Suprapubic skin (tissue), 4 donors: ENCODE measurements at regions not wholly inside any gene's neighbourhood (a gene's known extent, or its start where the extent isn't known, plus 50 kb on each side); places are given as distances from the start of the nearest gene placed in this dataset.

Experiments used
- DNase-seq, 2 donors: peaks; one replicate each; pipeline ENCODE4 v3.0.0-alpha.2; 2019; ENCODE audit warnings: low spot score in 2 of 2
- H3K27ac ChIP-seq: fragments of 200-600 bp; sonication (generic); one replicate; pipeline ENCODE4 v1.5.1; 2019
- H3K27me3 ChIP-seq: fragments of 200-600 bp; sonication (generic); one replicate; pipeline ENCODE4 v1.5.1; 2019
- H3K36me3 ChIP-seq: fragments of 200-600 bp; sonication (generic); one replicate; pipeline ENCODE4 v1.5.1; 2019
- H3K4me1 ChIP-seq: fragments of 200-600 bp; sonication (generic); one replicate; pipeline ENCODE4 v1.5.1; 2019
- H3K4me3 ChIP-seq: fragments of 200-600 bp; sonication (generic); one replicate; pipeline ENCODE4 v1.5.1; 2019; ENCODE audit warnings: mild to moderate bottlenecking
- H3K9me3 ChIP-seq: fragments of 200-600 bp; sonication (generic); one replicate; pipeline ENCODE4 v1.5.1; 2019
- CTCF ChIP-seq, 2 donors: fragments of 200-600 bp in 1 of 2; fragments of 450-650 bp in 1 of 2; sonication (generic) in 1 of 2; IDR thresholded peaks; one replicate each; pipeline ENCODE4 v1.5.1; 2016 to 2019; ENCODE audit warnings: antibody characterized with exemption in 2 of 2, mild to moderate bottlenecking in 1 of 2, moderate library complexity in 1 of 2
- EP300 ChIP-seq: sonication (generic); formaldehyde crosslinking; IDR thresholded peaks from one replicate; pipeline ENCODE4 v1.6.1; 2017; ENCODE audit warnings: antibody characterized with exemption
- POLR2A ChIP-seq, 2 donors: fragments of 450-650 bp; IDR thresholded peaks; one replicate each; pipeline ENCODE4 v1.6.1; 2017; ENCODE audit warnings: antibody characterized with exemption in 2 of 2, mild to moderate bottlenecking in 2 of 2, moderate library complexity in 2 of 2
- POLR2AphosphoS5 ChIP-seq, 3 donors: sonication (generic); formaldehyde crosslinking; IDR thresholded peaks; one replicate each; pipeline ENCODE4 v1.6.1; 2017; ENCODE audit warnings: antibody characterized with exemption in 3 of 3
- WGBS: methylation state at CpG from one replicate; pipeline ENCODE4 v1.1.5; 2018; 5-methylcytosine and 5-hydroxymethylcytosine counted together

- TF ChIP-seq EP300 (no peak), POLR2AphosphoS5 (IDR thresholded peaks at IDR 0.05) (no peak), CTCF (IDR thresholded peaks at IDR 0.05) (no peak), POLR2A (IDR thresholded peaks at IDR 0.05) (no peak)
- Histone ChIP-seq H3K36me3 (no peaks in the 10 kb centered on the region), H3K4me3 (no peak overlapping the region), H3K27me3 (peaks cover 4% of the 10 kb centered on the region), H3K4me1 (no peaks in the 10 kb centered on the region), H3K9me3 (no peaks in the 10 kb centered on the region), H3K27ac (no peak overlapping the region)
- DNase-seq = no peak
- WGBS = 37% methylated on average over 1 of the region's 1 CpG
These were observed 420.5 kb downstream of the MTX2 start for GRCh38 chr2:176689711-176690110.

- WGBS = 70% methylated on average over 2 of the region's 2 CpGs
- Histone ChIP-seq H3K27ac (no peak overlapping the region), H3K4me1 (no peaks in the 10 kb centered on the region), H3K36me3 (no peaks in the 10 kb centered on the region), H3K9me3 (no peaks in the 10 kb centered on the region), H3K27me3 (no peaks in the 10 kb centered on the region), H3K4me3 (no peak overlapping the region)
- no peak for DNase-seq
- TF ChIP-seq CTCF (IDR thresholded peaks at IDR 0.05) (no peak), POLR2AphosphoS5 (IDR thresholded peaks at IDR 0.05) (no peak), POLR2A (IDR thresholded peaks at IDR 0.05) (no peak), EP300 (no peak)
These were observed 422.2 kb downstream of the MTX2 start for GRCh38 chr2:176691471-176691870.

- H3K27me3 ChIP-seq = no peaks in the 10 kb centered on the region
- DNase-seq = no peak
- no peaks in the 10 kb centered on the region for H3K36me3 ChIP-seq
- H3K4me3 ChIP-seq = no peak overlapping the region
- TF ChIP-seq POLR2AphosphoS5 (IDR thresholded peaks at IDR 0.05) (no peak), POLR2A (IDR thresholded peaks at IDR 0.05) (no peak), EP300 (no peak), CTCF (IDR thresholded peaks at IDR 0.05) (no peak)
- no peaks in the 10 kb centered on the region for H3K4me1 ChIP-seq
- no peak overlapping the region for H3K27ac ChIP-seq
- 74% methylated on average over 1 of the region's 1 CpG for WGBS
- no peaks in the 10 kb centered on the region for H3K9me3 ChIP-seq
These were observed 423.3 kb downstream of the MTX2 start for GRCh38 chr2:176692533-176692932.

GRCh38 chr2:176699098-176699497 lies 429.9 kb downstream of the MTX2 start:
- DNase-seq = no peak
- Histone ChIP-seq H3K4me1 (peaks cover under 1% of the 10 kb centered on the region), H3K27ac (no peak overlapping the region), H3K36me3 (no peaks in the 10 kb centered on the region), H3K4me3 (no peak overlapping the region), H3K9me3 (no peaks in the 10 kb centered on the region), H3K27me3 (no peaks in the 10 kb centered on the region)
- TF ChIP-seq POLR2A (IDR thresholded peaks at IDR 0.05) = no peak
- no peak for TF ChIP-seq POLR2AphosphoS5 (IDR thresholded peaks at IDR 0.05)
- no peak for TF ChIP-seq EP300
- no peak for TF ChIP-seq CTCF (IDR thresholded peaks at IDR 0.05)

- H3K9me3 ChIP-seq = no peaks in the 10 kb centered on the region
- H3K27ac ChIP-seq = no peak overlapping the region
- H3K36me3 ChIP-seq = no peaks in the 10 kb centered on the region
- no peaks in the 10 kb centered on the region for H3K27me3 ChIP-seq
- no peak for TF ChIP-seq POLR2A (IDR thresholded peaks at IDR 0.05)
- no peak for TF ChIP-seq CTCF (IDR thresholded peaks at IDR 0.05)
- TF ChIP-seq POLR2AphosphoS5 (IDR thresholded peaks at IDR 0.05) = no peak
- TF ChIP-seq EP300 = no peak
- no peak for DNase-seq
- H3K4me3 ChIP-seq = no peak overlapping the region
- H3K4me1 ChIP-seq = peaks cover 4% of the 10 kb centered on the region
These were observed 430.4 kb downstream of the MTX2 start for GRCh38 chr2:176699644-176700043.
